GM12872 (cell line): ENCODE measurements at regions not wholly inside any gene's neighbourhood (a gene's known extent, or its start where the extent isn't known, plus 50 kb on each side); places are given as distances from the start of the nearest gene placed in this dataset.

Experiments
- CTCF ChIP-seq: IDR thresholded peaks from 3 replicates; pipeline ENCODE4 v1.5.1; 2011; ENCODE audit warnings: low read depth, mild to moderate bottlenecking, low read length, moderate library complexity; ENCODE audit not compliant: insufficient read depth

GRCh38 chr11:111137846-111138245 lies 107.7 kb upstream of the POU2AF2 start:
- TF ChIP-seq CTCF, result no peak

- TF ChIP-seq CTCF, result no peak
Measured at GRCh38 chr11:111135778-111136570, 109.6 kb upstream of the POU2AF2 start.

GRCh38 chr11:111135101-111135500 lies 110.4 kb upstream of the POU2AF2 start:
- TF ChIP-seq CTCF, result no peak

- TF ChIP-seq CTCF, result no peak
Measured at GRCh38 chr11:111128076-111128870, 117.3 kb upstream of the POU2AF2 start.

- TF ChIP-seq CTCF, result no peak
Measured at GRCh38 chr11:111124724-111125123, 120.8 kb upstream of the POU2AF2 start.

DNA sequence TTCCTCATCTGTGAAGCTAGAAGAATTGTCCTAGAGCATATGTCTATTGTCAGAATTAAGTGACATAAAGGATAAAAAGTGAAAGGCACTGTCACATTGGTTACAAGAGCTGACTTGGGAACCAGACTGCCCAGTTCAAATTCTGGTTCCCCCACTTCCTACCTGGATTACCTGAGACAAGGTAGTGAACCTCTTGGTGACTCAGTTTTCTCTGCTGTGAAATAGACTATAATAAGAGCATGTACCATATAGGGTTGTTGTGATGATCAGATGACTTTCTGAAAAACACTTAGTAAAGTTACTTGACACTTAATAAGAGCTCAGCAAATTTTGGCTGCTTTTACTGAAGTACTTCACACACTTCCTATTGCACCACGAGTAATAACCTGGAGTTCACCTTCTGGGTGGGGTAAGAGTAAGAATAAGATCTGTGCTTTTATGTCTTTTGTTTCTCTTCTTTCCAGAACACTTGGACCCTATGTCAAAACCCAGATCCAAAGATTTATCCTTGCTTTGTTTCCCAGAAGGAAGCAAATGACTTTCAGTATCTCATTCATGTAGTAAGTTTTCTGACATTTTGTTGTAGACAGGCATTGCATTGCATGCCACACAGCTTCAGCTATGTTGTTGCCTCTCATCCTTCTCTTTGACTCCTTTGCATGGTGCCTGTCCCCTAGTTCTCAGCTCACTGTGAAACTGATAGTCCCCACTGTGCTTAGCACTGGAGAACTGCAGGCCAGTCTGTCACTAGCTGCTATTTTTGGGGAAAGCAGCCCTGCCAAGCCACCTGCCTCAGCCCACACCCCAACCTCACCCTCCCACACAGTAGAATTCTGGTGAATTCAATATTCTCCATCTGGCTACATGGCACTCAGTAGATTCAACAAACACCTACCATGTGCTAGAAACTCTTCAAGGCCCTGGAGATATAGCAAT lies 121.8 kb upstream of the POU2AF2 start:
- no peak for TF ChIP-seq CTCF
